Stimulated activated CD8-positive, alpha-beta memory T cell treated with anti-CD3 and anti-CD28 coated beads, Interleukin-2, amount 100 ng/mL, for 48 hours (primary cell): ENCODE measurements at regions not wholly inside any gene's neighbourhood (a gene's known extent, or its start where the extent isn't known, plus 50 kb on each side); places are given as distances from the start of the nearest gene placed in this dataset.
A peak's percentile ranks its signal among the peaks of the same experiment; 100 is the strongest.
"Not testable (repeated sequence)": the region's sequence is repeated elsewhere in the genome, so short reads cannot be mapped to it uniquely, and the experiment has no call there.

ENCODE experiments used
- DNase-seq, 2 donors: peaks; one replicate each; pipeline ENCODE4 v3.0.0-alpha.2; 2020; ENCODE audit warnings: low read depth in 2 of 2

- no peak for DNase-seq
These were observed 72.1 kb upstream of the IGFBP7 start for GRCh38 chr4:57182132-57182874.

- DNase-seq = not testable (repeated sequence)
These were observed 63.0 kb upstream of the IGFBP7 start for GRCh38 chr4:57173136-57173535.

DNA sequence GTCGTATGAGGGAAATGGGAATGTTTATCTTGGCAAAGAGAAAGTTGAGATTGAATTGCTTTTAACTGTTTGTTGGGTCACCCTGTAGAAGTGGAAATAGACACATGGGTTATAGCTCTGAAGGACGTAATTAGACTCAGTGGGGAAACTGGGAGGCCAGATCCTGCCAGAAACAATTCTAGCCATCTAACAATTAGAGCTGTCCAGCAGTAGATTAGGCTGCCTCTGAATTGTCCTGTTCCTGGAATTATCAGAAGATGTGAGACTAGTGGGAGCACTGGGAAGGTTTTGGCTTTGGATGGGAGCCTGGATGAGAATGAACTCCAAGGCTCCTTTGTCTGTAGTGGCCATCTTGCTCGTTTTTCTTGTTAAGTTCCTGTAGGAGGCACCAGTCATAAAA lies 61.9 kb upstream of the IGFBP7 start:
- DNase-seq = no peak

DNA sequence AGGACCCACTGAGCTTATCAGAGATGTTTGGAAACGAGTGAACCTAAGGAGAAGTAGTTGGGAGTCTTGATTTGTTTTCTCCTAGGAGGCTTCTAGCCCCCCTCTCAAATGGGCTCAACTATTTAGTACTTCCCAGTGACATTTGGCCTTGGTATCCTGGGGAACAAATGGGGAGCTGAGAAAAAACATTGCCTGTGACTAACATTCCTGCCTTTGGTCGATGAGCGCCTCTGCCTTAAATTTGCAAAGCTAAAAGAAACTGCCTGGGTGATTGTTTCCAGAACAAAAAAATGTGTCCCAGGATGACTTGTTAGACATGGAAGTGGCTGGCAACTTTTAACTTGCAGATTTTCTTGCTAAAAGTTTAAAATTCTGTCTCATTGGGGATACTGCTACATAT lies 58.8 kb upstream of the IGFBP7 start:
- DNase-seq = no peak

DNA sequence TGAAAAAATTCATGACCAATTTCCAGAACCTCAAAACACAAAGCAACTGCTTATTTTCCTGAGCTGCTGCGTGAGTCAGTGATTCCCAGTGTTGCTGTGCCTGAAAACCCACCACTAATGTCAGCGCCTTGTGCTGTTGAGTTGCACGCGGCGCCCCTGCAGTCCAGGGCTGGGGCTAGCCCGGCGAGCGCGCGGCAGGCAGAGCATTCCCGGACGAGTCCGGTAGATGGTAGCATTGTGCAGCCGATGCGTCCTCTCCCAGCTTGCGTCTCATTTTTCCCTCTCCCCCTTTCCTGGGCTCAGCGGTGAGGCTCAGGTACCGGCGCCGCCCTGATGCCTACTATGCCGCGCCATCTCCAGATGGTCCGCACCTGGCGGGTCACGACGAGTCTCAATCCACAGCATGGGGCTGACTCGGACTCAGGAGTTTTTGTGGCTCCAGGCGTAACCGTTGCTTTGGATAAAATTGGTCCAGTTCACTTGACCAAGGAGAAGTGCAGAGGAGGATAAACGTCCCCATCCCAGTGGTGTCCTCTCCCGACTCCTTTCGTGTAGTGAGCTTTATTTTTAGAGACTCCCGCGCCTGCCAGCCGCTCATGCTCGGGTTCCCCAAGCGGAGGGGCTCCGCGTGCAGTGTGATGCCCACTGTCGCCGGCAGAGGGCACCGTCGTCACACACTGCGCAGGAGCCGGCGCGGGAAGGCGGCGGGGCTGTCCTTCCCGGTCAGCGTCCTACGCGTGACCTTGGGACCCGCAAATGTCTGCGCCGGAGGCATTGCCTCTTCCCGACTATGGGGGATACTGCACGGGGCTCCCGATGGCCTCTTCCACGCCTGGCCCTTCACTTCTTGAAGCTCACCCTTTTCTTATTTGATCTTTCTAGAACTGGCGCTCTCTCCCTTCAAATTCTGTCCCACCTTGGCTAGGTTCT lies 53.6 kb upstream of the IGFBP7 start:
- peak; percentile 65 to 69 for DNase-seq

DNA sequence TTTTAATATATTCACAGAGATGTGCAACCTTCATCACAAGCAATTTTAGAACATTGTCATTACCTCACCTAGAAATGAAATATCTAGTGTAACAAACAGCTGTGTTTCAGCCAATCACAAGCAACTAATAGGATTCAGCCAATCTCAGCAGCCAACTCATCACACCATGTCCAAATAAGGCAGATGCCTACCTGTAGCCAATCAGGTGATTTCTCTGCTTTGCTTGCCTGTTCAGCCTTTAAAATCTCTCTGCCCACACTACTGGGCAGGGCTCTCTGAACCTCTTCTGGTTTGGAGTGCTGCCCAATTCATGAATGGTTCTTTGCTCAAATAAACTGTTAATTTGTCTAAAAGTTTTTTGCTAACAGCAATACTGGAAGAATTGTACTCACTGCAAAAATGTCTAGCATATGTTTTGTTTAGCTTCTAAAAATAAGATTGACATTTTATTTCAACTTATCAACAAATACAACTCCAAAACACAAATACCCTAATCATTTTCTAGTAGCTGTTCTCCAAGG lies 52.4 kb upstream of the IGFBP7 start:
- no peak for DNase-seq
